ENCODE measurements at regions not wholly inside any gene's neighbourhood (a gene's known extent, or its start where the extent isn't known, plus 50 kb on each side); places are given as distances from the start of the nearest gene placed in this dataset.

GRCh38 chr7:47711776-47712175, 129.9 kb upstream of the TNS3 start:
- Histone ChIP-seq H3K4me1 (ENCODE audit: insufficient read depth, poor library complexity, severe bottlenecking) (no peaks in the 10 kb centered on the region), H3K27me3 (ENCODE audit: insufficient read depth, poor library complexity, severe bottlenecking) (no peaks in the 10 kb centered on the region), H3K36me3 (ENCODE audit: low read depth) (no peaks in the 10 kb centered on the region), H3K27ac (ENCODE audit: poor library complexity, severe bottlenecking) (no peak overlapping the region), H3K4me3 (ENCODE audit: severe bottlenecking) (no peak overlapping the region), H3K9me3 (ENCODE audit: severe bottlenecking) (no peaks in the 10 kb centered on the region)
- ATAC-seq (ENCODE audit: low read depth) (no peak), DNase-seq (ENCODE audit: low spot score) (no peak)
- TF ChIP-seq CTCF (IDR thresholded peaks at IDR 0.05; ENCODE audit: poor library complexity, severe bottlenecking) = no peak

- Histone ChIP-seq H3K36me3 (ENCODE audit: low read depth) (no peaks in the 10 kb centered on the region), H3K27me3 (ENCODE audit: insufficient read depth, poor library complexity, severe bottlenecking) (no peaks in the 10 kb centered on the region), H3K4me1 (ENCODE audit: insufficient read depth, poor library complexity, severe bottlenecking) (no peaks in the 10 kb centered on the region), H3K27ac (ENCODE audit: poor library complexity, severe bottlenecking) (no peak overlapping the region), H3K9me3 (ENCODE audit: severe bottlenecking) (no peaks in the 10 kb centered on the region), H3K4me3 (ENCODE audit: severe bottlenecking) (no peak overlapping the region)
- no peak for DNase-seq (ENCODE audit: low spot score)
- TF ChIP-seq CTCF (IDR thresholded peaks at IDR 0.05; ENCODE audit: poor library complexity, severe bottlenecking) = no peak
- no peak for ATAC-seq (ENCODE audit: low read depth)
These were observed 128.5 kb upstream of the TNS3 start for GRCh38 chr7:47710201-47710935.

GRCh38 chr7:47709451-47709850, 127.5 kb upstream of the TNS3 start:
- ATAC-seq (ENCODE audit: low read depth) (no peak), DNase-seq (ENCODE audit: low spot score) (no peak)
- TF ChIP-seq CTCF (IDR thresholded peaks at IDR 0.05; ENCODE audit: poor library complexity, severe bottlenecking) = no peak
- Histone ChIP-seq H3K27ac (ENCODE audit: poor library complexity, severe bottlenecking) (no peak overlapping the region), H3K4me1 (ENCODE audit: insufficient read depth, poor library complexity, severe bottlenecking) (no peaks in the 10 kb centered on the region), H3K36me3 (ENCODE audit: low read depth) (no peaks in the 10 kb centered on the region), H3K4me3 (ENCODE audit: severe bottlenecking) (no peak overlapping the region), H3K9me3 (ENCODE audit: severe bottlenecking) (no peaks in the 10 kb centered on the region), H3K27me3 (ENCODE audit: insufficient read depth, poor library complexity, severe bottlenecking) (no peaks in the 10 kb centered on the region)

GRCh38 chr7:47709051-47709450, 127.1 kb upstream of the TNS3 start:
- no peak for ATAC-seq (ENCODE audit: low read depth)
- Histone ChIP-seq H3K36me3 (ENCODE audit: low read depth) (no peaks in the 10 kb centered on the region), H3K4me3 (ENCODE audit: severe bottlenecking) (no peak overlapping the region), H3K27ac (ENCODE audit: poor library complexity, severe bottlenecking) (no peak overlapping the region), H3K27me3 (ENCODE audit: insufficient read depth, poor library complexity, severe bottlenecking) (no peaks in the 10 kb centered on the region), H3K9me3 (ENCODE audit: severe bottlenecking) (no peaks in the 10 kb centered on the region), H3K4me1 (ENCODE audit: insufficient read depth, poor library complexity, severe bottlenecking) (no peaks in the 10 kb centered on the region)
- TF ChIP-seq CTCF (IDR thresholded peaks at IDR 0.05; ENCODE audit: poor library complexity, severe bottlenecking) = no peak
- no peak for DNase-seq (ENCODE audit: low spot score)

- H3K4me3 ChIP-seq (ENCODE audit: severe bottlenecking) = no peak overlapping the region
- H3K36me3 ChIP-seq (ENCODE audit: low read depth) = no peaks in the 10 kb centered on the region
- TF ChIP-seq CTCF (IDR thresholded peaks at IDR 0.05; ENCODE audit: poor library complexity, severe bottlenecking) = no peak
- no peaks in the 10 kb centered on the region for H3K27me3 ChIP-seq (ENCODE audit: insufficient read depth, poor library complexity, severe bottlenecking)
- no peaks in the 10 kb centered on the region for H3K9me3 ChIP-seq (ENCODE audit: severe bottlenecking)
- H3K27ac ChIP-seq (ENCODE audit: poor library complexity, severe bottlenecking) = no peak overlapping the region
- H3K4me1 ChIP-seq (ENCODE audit: insufficient read depth, poor library complexity, severe bottlenecking) = no peaks in the 10 kb centered on the region
- no peak for ATAC-seq (ENCODE audit: low read depth)
- no peak for DNase-seq (ENCODE audit: low spot score)
These were observed 125.7 kb upstream of the TNS3 start for GRCh38 chr7:47707583-47707982.

Data from RWPE2 (cell line).